ENCODE measurements at regions not wholly inside any gene's neighbourhood (a gene's known extent, or its start where the extent isn't known, plus 50 kb on each side); places are given as distances from the start of the nearest gene placed in this dataset.
"Not testable (repeated sequence)": the region's sequence is repeated elsewhere in the genome, so short reads cannot be mapped to it uniquely, and the experiment has no call there.

GRCh38 chr5:58300346-58300895 lies 159.5 kb downstream of the PLK2 start:
- DNase-seq: no peak
- Histone ChIP-seq H3K4me1 (no peaks in the 10 kb centered on the region), H3K27ac (no peak overlapping the region), H3K36me3 (no peaks in the 10 kb centered on the region), H3K4me3 (no peak overlapping the region), H3K27me3 (no peaks in the 10 kb centered on the region), H3K9me3 (no peaks in the 10 kb centered on the region)
- intact Hi-C loops (cut with DNase I; ENCODE audit: low total_unique reads): no loop called here
- TF ChIP-seq, protein P1, sequence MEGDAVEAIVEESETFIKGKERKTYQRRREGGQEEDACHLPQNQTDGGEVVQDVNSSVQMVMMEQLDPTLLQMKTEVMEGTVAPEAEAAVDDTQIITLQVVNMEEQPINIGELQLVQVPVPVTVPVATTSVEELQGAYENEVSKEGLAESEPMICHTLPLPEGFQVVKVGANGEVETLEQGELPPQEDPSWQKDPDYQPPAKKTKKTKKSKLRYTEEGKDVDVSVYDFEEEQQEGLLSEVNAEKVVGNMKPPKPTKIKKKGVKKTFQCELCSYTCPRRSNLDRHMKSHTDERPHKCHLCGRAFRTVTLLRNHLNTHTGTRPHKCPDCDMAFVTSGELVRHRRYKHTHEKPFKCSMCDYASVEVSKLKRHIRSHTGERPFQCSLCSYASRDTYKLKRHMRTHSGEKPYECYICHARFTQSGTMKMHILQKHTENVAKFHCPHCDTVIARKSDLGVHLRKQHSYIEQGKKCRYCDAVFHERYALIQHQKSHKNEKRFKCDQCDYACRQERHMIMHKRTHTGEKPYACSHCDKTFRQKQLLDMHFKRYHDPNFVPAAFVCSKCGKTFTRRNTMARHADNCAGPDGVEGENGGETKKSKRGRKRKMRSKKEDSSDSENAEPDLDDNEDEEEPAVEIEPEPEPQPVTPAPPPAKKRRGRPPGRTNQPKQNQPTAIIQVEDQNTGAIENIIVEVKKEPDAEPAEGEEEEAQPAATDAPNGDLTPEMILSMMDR (IDR thresholded peaks at IDR 0.05): no peak

DNA sequence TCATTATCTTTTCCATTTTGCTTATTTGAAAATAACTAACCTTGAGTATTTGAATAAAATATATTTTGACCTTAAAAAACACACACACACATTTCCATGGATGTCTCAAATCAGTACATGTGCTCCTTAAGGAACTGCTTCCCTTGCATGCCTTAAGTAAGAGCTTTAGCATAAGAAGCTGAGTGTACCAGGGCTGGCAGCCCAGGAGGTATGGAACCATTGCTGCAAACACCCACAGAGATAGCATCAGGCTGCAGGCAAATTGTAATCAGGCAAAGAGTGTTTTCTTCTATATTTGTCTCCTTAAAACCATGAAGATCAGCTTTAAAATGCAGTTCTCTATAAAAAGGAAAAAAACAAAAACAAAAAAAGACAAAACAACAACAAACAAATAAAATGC lies 160.6 kb downstream of the PLK2 start:
- DNase-seq: no peak
- no peaks in the 10 kb centered on the region for H3K36me3 ChIP-seq
- TF ChIP-seq, protein P1 (IDR thresholded peaks at IDR 0.05): no peak
- H3K9me3 ChIP-seq: no peaks in the 10 kb centered on the region
- H3K27me3 ChIP-seq: no peaks in the 10 kb centered on the region
- intact Hi-C loops (cut with DNase I; ENCODE audit: low total_unique reads): no loop called here
- H3K4me1 ChIP-seq: no peaks in the 10 kb centered on the region
- no peak overlapping the region for H3K4me3 ChIP-seq
- no peak overlapping the region for H3K27ac ChIP-seq

GRCh38 chr5:58294598-58295305 lies 165.1 kb downstream of the PLK2 start:
- DNase-seq: no peak
- no peaks in the 10 kb centered on the region for H3K4me1 ChIP-seq
- H3K4me3 ChIP-seq: no peak overlapping the region
- no peak overlapping the region for H3K27ac ChIP-seq
- H3K9me3 ChIP-seq: no peaks in the 10 kb centered on the region
- TF ChIP-seq, protein P1 (IDR thresholded peaks at IDR 0.05): no peak
- H3K36me3 ChIP-seq: no peaks in the 10 kb centered on the region
- H3K27me3 ChIP-seq: no peaks in the 10 kb centered on the region
- intact Hi-C loops (cut with DNase I; ENCODE audit: low total_unique reads): no loop called here

DNA sequence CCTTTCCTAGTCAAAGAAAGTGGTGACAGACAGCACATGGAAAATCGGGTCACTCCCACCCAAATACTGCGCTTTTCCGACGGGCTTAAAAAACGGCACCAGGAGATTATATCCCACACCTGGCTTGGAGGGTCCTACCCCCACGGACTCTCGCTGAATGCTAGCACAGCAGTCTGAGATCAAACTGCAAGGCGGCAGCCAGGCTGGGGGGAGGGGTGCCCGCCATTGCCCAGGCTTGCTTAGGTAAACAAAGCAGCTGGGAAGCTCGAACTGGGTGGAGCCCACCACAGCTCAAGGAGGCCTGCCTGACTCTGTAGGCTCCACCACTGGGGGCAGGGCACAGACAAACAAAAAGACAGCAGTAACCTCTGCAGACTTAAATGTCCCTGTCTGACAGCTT lies 171.6 kb downstream of the PLK2 start:
- DNase-seq; H3K36me3 ChIP-seq; H3K4me1 ChIP-seq; H3K27me3 ChIP-seq; H3K4me3 ChIP-seq; H3K27ac ChIP-seq; H3K9me3 ChIP-seq; intact Hi-C loops (cut with DNase I; ENCODE audit: low total_unique reads): not testable (repeated sequence)

- Histone ChIP-seq H3K4me3 (no peak overlapping the region), H3K36me3 (no peaks in the 10 kb centered on the region), H3K27me3 (no peaks in the 10 kb centered on the region), H3K9me3 (no peaks in the 10 kb centered on the region), H3K4me1 (no peaks in the 10 kb centered on the region), H3K27ac (no peak overlapping the region)
- TF ChIP-seq, protein P1 (IDR thresholded peaks at IDR 0.05): no peak
- intact Hi-C loops (cut with DNase I; ENCODE audit: low total_unique reads): no loop called here
- DNase-seq: no peak
Observed at GRCh38 chr5:58286741-58287140, 173.1 kb downstream of the PLK2 start.

DNA sequence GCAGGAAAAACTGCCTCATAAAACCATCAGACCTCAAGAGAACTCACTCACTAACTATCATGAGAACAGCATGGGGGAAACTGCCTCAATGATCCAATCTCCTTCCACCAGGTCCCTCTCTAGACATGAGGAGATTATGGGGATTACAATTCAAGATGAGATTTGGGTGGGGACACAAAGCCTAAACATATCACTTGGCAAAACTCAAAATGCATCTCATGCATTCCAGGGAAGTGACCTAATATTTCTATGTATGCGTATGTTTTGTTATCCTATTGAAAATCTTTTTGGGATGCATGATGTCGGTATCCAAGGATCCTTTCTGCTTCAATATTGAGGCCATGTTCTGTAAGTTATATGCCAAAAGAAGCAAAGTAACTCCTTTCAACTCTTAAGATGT lies 174.0 kb downstream of the PLK2 start:
- no peaks in the 10 kb centered on the region for H3K36me3 ChIP-seq
- H3K9me3 ChIP-seq: no peaks in the 10 kb centered on the region
- no peaks in the 10 kb centered on the region for H3K4me1 ChIP-seq
- TF ChIP-seq, protein P1 (IDR thresholded peaks at IDR 0.05): no peak
- no peaks in the 10 kb centered on the region for H3K27me3 ChIP-seq
- no peak overlapping the region for H3K4me3 ChIP-seq
- no peak for DNase-seq
- intact Hi-C loops (cut with DNase I; ENCODE audit: low total_unique reads): no loop called here
- H3K27ac ChIP-seq: no peak overlapping the region

Data from tibial artery (tissue), 4 donors.